Gastrocnemius medialis (tissue), 4 donors: ENCODE measurements at regions not wholly inside any gene's neighbourhood (a gene's known extent, or its start where the extent isn't known, plus 50 kb on each side); places are given as distances from the start of the nearest gene placed in this dataset.

Experiments used
- CTCF ChIP-seq, 5 experiments: fragments of 450-650 bp in 3 of 5; fragments of 200-600 bp in 2 of 5; sonication (generic) in 2 of 5; IDR thresholded peaks in 4 of 5; conservative IDR thresholded peaks in 1 of 5; 1 replicate in 4 of 5; 2 replicates in 1 of 5; pipeline ENCODE4 v1.5.1; 2016 to 2019; ENCODE audit warnings: antibody characterized with exemption in 5 of 5, mild to moderate bottlenecking in 3 of 5, moderate library complexity in 3 of 5
- POLR2A ChIP-seq, 2 donors: fragments of 450-650 bp; IDR thresholded peaks; one replicate each; pipeline ENCODE4 v1.6.1; 2017; ENCODE audit warnings: antibody characterized with exemption in 2 of 2, mild to moderate bottlenecking in 2 of 2, moderate library complexity in 2 of 2

- TF ChIP-seq CTCF (IDR thresholded peaks at IDR 0.05 in 4 of 5, conservative IDR thresholded peaks at IDR 0.05 in 1 of 5) = no peak
- TF ChIP-seq POLR2A (IDR thresholded peaks at IDR 0.05) = no peak
These were observed 371.8 kb upstream of the POU3F1 start for GRCh38 chr1:38418195-38419030.
